ENCODE measurements at regions not wholly inside any gene's neighbourhood (a gene's known extent, or its start where the extent isn't known, plus 50 kb on each side); places are given as distances from the start of the nearest gene placed in this dataset.

GRCh38 chr13:22198001-22198400 is 527.1 kb downstream of the FGF9 start:
- Histone ChIP-seq H3K4me3 (no peak overlapping the region), H3K36me3 (no peaks in the 10 kb centered on the region)
- no peak for TF ChIP-seq Cebpa-rat (IDR thresholded peaks at IDR 0.05)

GRCh38 chr13:22198641-22199217 is 527.9 kb downstream of the FGF9 start:
- no peaks in the 10 kb centered on the region for H3K27me3 ChIP-seq
- peak overlapping the region in 2 of 11 experiments; percentile 31 to 35; a peak in 2 of 22 replicates for H3K27ac ChIP-seq
- peaks cover 0 to 17% (median 0%) of the 10 kb centered on the region in 11 experiments; a peak in 4 of 22 replicates for H3K9me3 ChIP-seq (replicated peaks in 1 of 11)
- H3K4me1 ChIP-seq = peaks cover 0 to 23% (median 0%) of the 10 kb centered on the region in 10 experiments; a peak in 4 of 20 replicates
- no peak overlapping the region for H3K4me3 ChIP-seq
- peak overlapping the region in 1 of 11 experiments; percentile 7; a peak in 2 of 22 replicates for H3K9ac ChIP-seq
- no peak for TF ChIP-seq Cebpa-rat (IDR thresholded peaks at IDR 0.05)
- no peaks in the 10 kb centered on the region for H4K20me1 ChIP-seq
- peak overlapping the region in 2 of 11 experiments; percentile 43 to 52; a peak in 4 of 22 replicates for H3K4me2 ChIP-seq
- no peaks in the 10 kb centered on the region for H3K36me3 ChIP-seq

More at GRCh38 chr13:22198001-22198400, 527.1 kb downstream of the FGF9 start:
- H3K27me3 ChIP-seq = no peaks in the 10 kb centered on the region
- no peaks in the 10 kb centered on the region for H4K20me1 ChIP-seq
- H3K9me3 ChIP-seq (replicated peaks in 1 of 11) = peaks cover 0 to 17% (median 0%) of the 10 kb centered on the region in 11 experiments; a peak in 5 of 22 replicates
- H3K4me2 ChIP-seq = peak overlapping the region in 2 of 11 experiments; percentile 43 to 52; a peak in 4 of 22 replicates
- peak overlapping the region in 1 of 11 experiments; percentile 7; a peak in 2 of 22 replicates for H3K9ac ChIP-seq
- peak overlapping the region in 2 of 11 experiments; percentile 31 to 35; a peak in 2 of 22 replicates for H3K27ac ChIP-seq
- H3K4me1 ChIP-seq = peaks cover 0 to 23% (median 0%) of the 10 kb centered on the region in 10 experiments; a peak in 4 of 20 replicates

DNA sequence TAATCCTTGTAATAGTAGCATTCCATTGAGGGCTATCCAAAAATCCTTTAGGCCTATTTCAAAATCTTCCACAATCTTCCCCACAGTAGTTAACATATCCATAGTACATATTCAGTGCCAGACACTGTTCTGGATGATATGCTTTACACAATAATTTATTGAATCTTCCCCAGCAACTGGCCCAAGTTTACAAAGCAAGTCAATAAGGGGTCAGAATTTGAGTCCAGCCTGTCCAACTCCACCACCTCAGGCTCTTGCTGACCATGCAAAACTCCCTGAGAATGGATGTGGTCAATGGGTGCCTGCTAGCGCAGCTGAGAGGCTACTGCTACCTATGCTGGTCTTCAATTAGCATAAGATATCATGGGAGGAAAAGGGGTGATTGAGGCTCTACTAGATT is 529.6 kb downstream of the FGF9 start:
- no peak for TF ChIP-seq Cebpa-rat (IDR thresholded peaks at IDR 0.05)
- Histone ChIP-seq H3K36me3 (no peaks in the 10 kb centered on the region), H3K4me1 (peaks cover 0 to 23% (median 0%) of the 10 kb centered on the region in 10 experiments; a peak in 4 of 20 replicates), H3K4me2 (no peak overlapping the region), H3K27me3 (no peaks in the 10 kb centered on the region), H4K20me1 (no peaks in the 10 kb centered on the region), H3K27ac (no peak overlapping the region), H3K4me3 (no peak overlapping the region), H3K9ac (no peak overlapping the region), H3K9me3 (replicated peaks in 1 of 11) (peaks cover 0 to 14% (median 0%) of the 10 kb centered on the region in 11 experiments; a peak in 3 of 22 replicates)

- no peak overlapping the region; a peak in 1 of 22 replicates for H3K4me2 ChIP-seq
- H4K20me1 ChIP-seq = no peaks in the 10 kb centered on the region
- H3K4me3 ChIP-seq = no peak overlapping the region
- H3K27ac ChIP-seq = no peak overlapping the region
- no peaks in the 10 kb centered on the region for H3K36me3 ChIP-seq
- H3K9ac ChIP-seq = no peak overlapping the region
- H3K4me1 ChIP-seq = peaks cover 0 to 23% (median 0%) of the 10 kb centered on the region in 10 experiments; a peak in 4 of 20 replicates
- H3K27me3 ChIP-seq = no peaks in the 10 kb centered on the region
- peaks cover 0 to 12% (median 3%) of the 10 kb centered on the region in 11 experiments; a peak in 6 of 22 replicates for H3K9me3 ChIP-seq (replicated peaks in 1 of 11)
- TF ChIP-seq Cebpa-rat (IDR thresholded peaks at IDR 0.05) = no peak
Measured at GRCh38 chr13:22201375-22201925, 530.6 kb downstream of the FGF9 start.

- no peaks in the 10 kb centered on the region for H4K20me1 ChIP-seq
- no peak for TF ChIP-seq Cebpa-rat (IDR thresholded peaks at IDR 0.05)
- H3K4me1 ChIP-seq = peaks cover 27 to 45% (median 34%) of the 10 kb centered on the region in 10 experiments
- no peak overlapping the region for H3K4me3 ChIP-seq
- H3K36me3 ChIP-seq = no peaks in the 10 kb centered on the region
- no peak overlapping the region for H3K9ac ChIP-seq
- H3K27ac ChIP-seq = no peak overlapping the region
- peaks cover 0 to 17% (median 12%) of the 10 kb centered on the region in 11 experiments; a peak in 9 of 22 replicates for H3K9me3 ChIP-seq (replicated peaks in 1 of 11)
- H3K4me2 ChIP-seq = no peak overlapping the region
- no peaks in the 10 kb centered on the region for H3K27me3 ChIP-seq
Measured at GRCh38 chr13:22210134-22210930, 539.5 kb downstream of the FGF9 start.

DNA sequence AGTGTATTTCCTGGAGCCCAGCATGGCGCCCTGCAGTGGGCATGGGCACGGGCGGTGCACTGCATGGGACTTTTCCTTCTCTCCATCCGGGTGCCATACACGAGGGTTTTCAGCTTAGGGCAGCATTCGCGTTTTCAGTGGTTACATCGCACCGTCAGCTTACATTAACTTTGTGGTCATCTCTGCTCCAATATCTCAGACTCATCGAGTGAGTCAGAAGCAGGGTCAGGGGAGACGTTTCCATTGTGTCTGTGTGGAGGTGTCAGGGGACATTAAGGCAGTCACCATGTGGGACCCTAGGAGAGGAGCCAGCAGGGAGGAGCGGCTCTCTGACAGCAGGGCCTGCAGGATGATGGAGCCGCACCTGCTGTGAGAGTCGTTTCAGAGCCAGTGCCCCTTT is 541.0 kb downstream of the FGF9 start:
- Histone ChIP-seq H3K4me1 (peaks cover 27 to 45% (median 34%) of the 10 kb centered on the region in 10 experiments), H3K4me2 (peak overlapping the region in 3 of 11 experiments; percentile 13 to 48 (median 23); a peak in 5 of 22 replicates)
- no peak for TF ChIP-seq Cebpa-rat (IDR thresholded peaks at IDR 0.05)

GRCh38 chr13:22212576-22212975 is 541.7 kb downstream of the FGF9 start:
- Histone ChIP-seq H3K36me3 (no peaks in the 10 kb centered on the region), H3K9ac (no peak overlapping the region), H3K4me3 (no peak overlapping the region), H3K27me3 (no peaks in the 10 kb centered on the region), H3K4me2 (peak overlapping the region in 2 of 11 experiments; percentile 13 to 19; a peak in 1 of 22 replicates), H3K9me3 (replicated peaks in 1 of 11) (peaks cover 0 to 7% (median 0%) of the 10 kb centered on the region in 11 experiments; a peak in 5 of 22 replicates), H3K4me1 (peaks cover 21 to 41% (median 29%) of the 10 kb centered on the region in 10 experiments), H3K27ac (no peak overlapping the region; a peak in 1 of 22 replicates), H4K20me1 (no peaks in the 10 kb centered on the region)
- TF ChIP-seq Cebpa-rat (IDR thresholded peaks at IDR 0.05) = no peak

More for the DNA sequence above, 541.0 kb downstream of the FGF9 start:
- Histone ChIP-seq H3K4me3 (no peak overlapping the region), H4K20me1 (no peaks in the 10 kb centered on the region), H3K9ac (no peak overlapping the region), H3K9me3 (replicated peaks in 1 of 11) (peaks cover 0 to 9% (median 5%) of the 10 kb centered on the region in 11 experiments; a peak in 6 of 22 replicates), H3K36me3 (no peaks in the 10 kb centered on the region), H3K27me3 (no peaks in the 10 kb centered on the region), H3K27ac (no peak overlapping the region)

GRCh38 chr13:22214184-22214583 is 543.3 kb downstream of the FGF9 start:
- H3K9me3 ChIP-seq (replicated peaks in 1 of 11) = peaks cover 0 to 3% (median 0%) of the 10 kb centered on the region in 11 experiments; a peak in 5 of 22 replicates
- no peaks in the 10 kb centered on the region for H4K20me1 ChIP-seq
- H3K4me3 ChIP-seq = no peak overlapping the region
- H3K27me3 ChIP-seq = no peaks in the 10 kb centered on the region
- no peak for TF ChIP-seq Cebpa-rat (IDR thresholded peaks at IDR 0.05)
- peak overlapping the region in 5 of 11 experiments; percentile 6 to 39 (median 15); a peak in 5 of 22 replicates for H3K9ac ChIP-seq
- H3K4me1 ChIP-seq = peaks cover 13 to 39% (median 23%) of the 10 kb centered on the region in 10 experiments
- H3K4me2 ChIP-seq = peak overlapping the region; percentile 43 to 71 (median 61); a peak in 21 of 22 replicates
- no peaks in the 10 kb centered on the region for H3K36me3 ChIP-seq
- peak overlapping the region in 7 of 11 experiments; percentile 1 to 65 (median 36); a peak in 10 of 22 replicates for H3K27ac ChIP-seq

Data from BLaER1 treated with 17β-estradiol and CSF1 and Interleukin-3, amounts not matched to agents 10 nM and 100 nM (cell line).